ENCODE measurements at regions not wholly inside any gene's neighbourhood (a gene's known extent, or its start where the extent isn't known, plus 50 kb on each side); places are given as distances from the start of the nearest gene placed in this dataset.
A peak's percentile ranks its signal among the peaks of the same experiment; 100 is the strongest.

DNA sequence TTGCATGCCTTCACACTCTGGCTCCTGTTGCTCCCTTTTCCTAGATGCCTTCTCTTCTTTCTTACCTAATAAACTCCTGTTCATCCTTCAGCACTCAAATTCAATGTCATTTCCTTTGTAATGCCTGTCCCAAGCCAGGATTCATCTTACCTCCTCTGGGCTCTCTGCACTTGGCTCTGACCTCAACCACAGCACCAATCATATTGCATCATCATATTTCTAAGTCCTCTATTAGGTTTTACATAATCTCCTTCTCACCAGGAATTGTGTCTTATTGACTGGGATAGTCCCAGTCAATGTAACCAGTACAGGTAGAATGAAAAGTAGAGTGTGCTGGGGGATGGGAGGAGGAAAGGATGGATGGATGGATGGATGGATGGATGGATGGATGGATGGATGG is 187.1 kb downstream of the NRP2 start:
- Histone ChIP-seq H2BK15ac (ENCODE audit: low read length) (no peak overlapping the region), H3K4me2 (ENCODE audit: insufficient read depth, low read length, poor library complexity, severe bottlenecking) (no peak overlapping the region), H3K14ac (ENCODE audit: low read length) (no peak overlapping the region), H3K27ac (replicated peaks; ENCODE audit: low read length) (no peak overlapping the region), H3K23ac (ENCODE audit: low read depth, low read length, poor library complexity) (no peak overlapping the region), H2BK120ac (ENCODE audit: low read depth, low read length) (no peak overlapping the region), H3K36me3 (replicated peaks in 1 of 2; ENCODE audit: control insufficient read depth in 2 of 2, insufficient read depth in 2 of 2, low read length in 2 of 2) (no peaks in the 10 kb centered on the region), H4K91ac (ENCODE audit: low read depth, low read length, poor library complexity) (no peak overlapping the region), H3K9ac (ENCODE audit: low read depth, low read length, poor library complexity) (peak overlapping the region; percentile 56), H3K79me1 (ENCODE audit: low read depth, low read length) (no peaks in the 10 kb centered on the region), H3K4ac (ENCODE audit: low read length) (no peak overlapping the region), H4K8ac (ENCODE audit: low read depth, low read length) (no peak overlapping the region), H2BK5ac (ENCODE audit: low read length) (no peak overlapping the region), H3K18ac (ENCODE audit: low read length) (no peak overlapping the region), H3K4me1 (ENCODE audit: control insufficient read depth in 2 of 2, insufficient read depth in 1 of 2, low read depth in 1 of 2, low read length in 2 of 2) (no peaks in the 10 kb centered on the region), H3K4me3 (ENCODE audit: low read length in 2 of 2) (no peak overlapping the region), H3K9me3 (replicated peaks in 1 of 2; ENCODE audit: control insufficient read depth in 2 of 2, insufficient read depth in 1 of 2, low read depth in 1 of 2, low read length in 2 of 2) (no peaks in the 10 kb centered on the region), H3K27me3 (ENCODE audit: control insufficient read depth in 3 of 3, insufficient read depth in 3 of 3, low read depth in 1 of 3, low read length in 3 of 3) (peaks cover 0 to 11% (median 0%) of the 10 kb centered on the region in 3 experiments), H2AFZ (ENCODE audit: low read length) (no peak overlapping the region), H2BK12ac (ENCODE audit: low read length) (no peak overlapping the region), H2AK5ac (ENCODE audit: low read depth, low read length) (no peak overlapping the region)
- no peak for DNase-seq (ENCODE audit: low spot score)

DNA sequence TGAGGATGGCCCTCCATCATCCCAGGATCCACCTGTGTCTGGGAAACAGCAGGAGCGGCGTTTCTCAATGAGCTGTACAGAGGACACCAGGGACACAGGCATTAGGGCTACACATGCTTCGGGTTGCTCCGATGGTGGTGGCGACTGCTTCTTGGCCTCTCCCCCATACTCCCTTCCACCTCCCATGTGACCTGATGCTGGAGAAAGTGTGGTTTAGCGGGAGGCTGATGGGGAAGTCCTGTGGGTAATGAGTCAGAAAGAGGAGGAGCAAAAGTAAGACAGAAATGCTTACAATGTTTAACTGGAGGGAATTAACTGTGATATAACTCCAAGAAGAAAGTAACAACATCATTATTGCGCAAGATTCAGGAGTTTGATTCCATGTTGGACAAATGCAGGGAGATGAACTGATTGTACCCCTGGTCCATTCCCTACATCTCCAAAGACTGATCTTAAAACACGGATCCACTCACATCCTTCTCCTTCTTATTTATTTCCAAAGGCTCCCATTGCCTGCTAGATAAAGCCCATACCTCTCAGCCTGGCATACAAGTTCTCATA is 186.6 kb downstream of the NRP2 start:
- Histone ChIP-seq H3K27me3 (ENCODE audit: control insufficient read depth in 3 of 3, insufficient read depth in 3 of 3, low read depth in 1 of 3, low read length in 3 of 3) (peaks cover 0 to 8% (median 0%) of the 10 kb centered on the region in 3 experiments), H3K4me3 (ENCODE audit: low read length in 2 of 2) (no peak overlapping the region), H4K8ac (ENCODE audit: low read depth, low read length) (no peak overlapping the region), H2BK15ac (ENCODE audit: low read length) (no peak overlapping the region), H2BK12ac (ENCODE audit: low read length) (no peak overlapping the region), H3K4me2 (ENCODE audit: insufficient read depth, low read length, poor library complexity, severe bottlenecking) (no peak overlapping the region), H3K79me1 (ENCODE audit: low read depth, low read length) (no peaks in the 10 kb centered on the region), H3K36me3 (replicated peaks in 1 of 2; ENCODE audit: control insufficient read depth in 2 of 2, insufficient read depth in 2 of 2, low read length in 2 of 2) (no peaks in the 10 kb centered on the region), H3K9ac (ENCODE audit: low read depth, low read length, poor library complexity) (peak overlapping the region; percentile 56), H3K14ac (ENCODE audit: low read length) (no peak overlapping the region), H2BK120ac (ENCODE audit: low read depth, low read length) (no peak overlapping the region), H3K4me1 (ENCODE audit: control insufficient read depth in 2 of 2, insufficient read depth in 1 of 2, low read depth in 1 of 2, low read length in 2 of 2) (no peaks in the 10 kb centered on the region), H3K23ac (ENCODE audit: low read depth, low read length, poor library complexity) (no peak overlapping the region), H2BK5ac (ENCODE audit: low read length) (no peak overlapping the region), H3K4ac (ENCODE audit: low read length) (no peak overlapping the region), H2AK5ac (ENCODE audit: low read depth, low read length) (no peak overlapping the region), H3K27ac (replicated peaks; ENCODE audit: low read length) (no peak overlapping the region), H3K9me3 (replicated peaks in 1 of 2; ENCODE audit: control insufficient read depth in 2 of 2, insufficient read depth in 1 of 2, low read depth in 1 of 2, low read length in 2 of 2) (no peaks in the 10 kb centered on the region), H3K18ac (ENCODE audit: low read length) (no peak overlapping the region), H4K91ac (ENCODE audit: low read depth, low read length, poor library complexity) (no peak overlapping the region), H2AFZ (ENCODE audit: low read length) (no peak overlapping the region)
- DNase-seq (ENCODE audit: low spot score): no peak
- WGBS, 2 donors (ENCODE audit: extremely low coverage in 2 of 2, insufficient read length in 2 of 2, insufficient replicate concordance in 1 of 2): no CpG with 5 or more reads among the region's 8 CpGs

GRCh38 chr2:205868053-205868452 is 185.8 kb downstream of the NRP2 start:
- no peaks in the 10 kb centered on the region for H3K4me1 ChIP-seq (ENCODE audit: control insufficient read depth in 2 of 2, insufficient read depth in 1 of 2, low read depth in 1 of 2, low read length in 2 of 2)
- no peak overlapping the region for H2BK15ac ChIP-seq (ENCODE audit: low read length)
- H2BK120ac ChIP-seq (ENCODE audit: low read depth, low read length): no peak overlapping the region
- no peak overlapping the region for H2BK12ac ChIP-seq (ENCODE audit: low read length)
- no peak overlapping the region for H4K8ac ChIP-seq (ENCODE audit: low read depth, low read length)
- H3K4me3 ChIP-seq (ENCODE audit: low read length in 2 of 2): no peak overlapping the region
- DNase-seq (ENCODE audit: low spot score): no peak
- H2AFZ ChIP-seq (ENCODE audit: low read length): no peak overlapping the region
- H3K18ac ChIP-seq (ENCODE audit: low read length): no peak overlapping the region
- H2AK5ac ChIP-seq (ENCODE audit: low read depth, low read length): no peak overlapping the region
- H2BK5ac ChIP-seq (ENCODE audit: low read length): no peak overlapping the region
- no peak overlapping the region for H3K4ac ChIP-seq (ENCODE audit: low read length)
- WGBS, 2 donors (ENCODE audit: extremely low coverage in 2 of 2, insufficient read length in 2 of 2, insufficient replicate concordance in 1 of 2): no CpG with 5 or more reads among the region's 2 CpGs
- H3K14ac ChIP-seq (ENCODE audit: low read length): no peak overlapping the region
- peaks cover 0 to 7% (median 0%) of the 10 kb centered on the region in 3 experiments for H3K27me3 ChIP-seq (ENCODE audit: control insufficient read depth in 3 of 3, insufficient read depth in 3 of 3, low read depth in 1 of 3, low read length in 3 of 3)
- H4K91ac ChIP-seq (ENCODE audit: low read depth, low read length, poor library complexity): no peak overlapping the region
- no peak overlapping the region for H3K4me2 ChIP-seq (ENCODE audit: insufficient read depth, low read length, poor library complexity, severe bottlenecking)
- no peak overlapping the region for H3K23ac ChIP-seq (ENCODE audit: low read depth, low read length, poor library complexity)
- H3K27ac ChIP-seq (replicated peaks; ENCODE audit: low read length): no peak overlapping the region
- H3K36me3 ChIP-seq (replicated peaks in 1 of 2; ENCODE audit: control insufficient read depth in 2 of 2, insufficient read depth in 2 of 2, low read length in 2 of 2): no peaks in the 10 kb centered on the region
- H3K9me3 ChIP-seq (replicated peaks in 1 of 2; ENCODE audit: control insufficient read depth in 2 of 2, insufficient read depth in 1 of 2, low read depth in 1 of 2, low read length in 2 of 2): no peaks in the 10 kb centered on the region
- no peak overlapping the region for H3K9ac ChIP-seq (ENCODE audit: low read depth, low read length, poor library complexity)
- H3K79me1 ChIP-seq (ENCODE audit: low read depth, low read length): no peaks in the 10 kb centered on the region

DNA sequence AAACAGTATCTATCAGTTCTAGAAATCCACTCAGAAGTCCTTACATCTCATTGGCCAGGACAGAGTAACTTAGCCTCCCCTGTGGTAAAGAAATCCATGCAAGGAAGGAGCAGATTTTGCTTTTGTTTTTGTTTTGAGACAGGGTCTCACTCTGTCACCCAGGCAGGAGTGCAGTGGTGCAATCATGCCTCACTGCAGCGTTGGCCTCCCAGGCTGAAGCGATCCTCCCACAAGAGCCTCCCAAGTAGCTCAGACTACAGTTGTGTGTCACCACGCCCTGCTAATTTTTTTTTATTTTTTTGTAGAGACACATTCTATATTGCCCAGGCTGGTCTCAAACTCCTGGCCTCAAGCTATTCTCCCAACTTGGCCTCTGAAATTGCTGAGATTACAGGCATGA is 185.1 kb downstream of the NRP2 start:
- Histone ChIP-seq H3K9ac (ENCODE audit: low read depth, low read length, poor library complexity) (no peak overlapping the region), H4K8ac (ENCODE audit: low read depth, low read length) (no peak overlapping the region), H2AK5ac (ENCODE audit: low read depth, low read length) (no peak overlapping the region), H4K91ac (ENCODE audit: low read depth, low read length, poor library complexity) (no peak overlapping the region), H3K23ac (ENCODE audit: low read depth, low read length, poor library complexity) (no peak overlapping the region), H3K36me3 (replicated peaks in 1 of 2; ENCODE audit: control insufficient read depth in 2 of 2, insufficient read depth in 2 of 2, low read length in 2 of 2) (no peaks in the 10 kb centered on the region), H3K27me3 (ENCODE audit: control insufficient read depth in 3 of 3, insufficient read depth in 3 of 3, low read depth in 1 of 3, low read length in 3 of 3) (peaks cover 0 to 5% (median 0%) of the 10 kb centered on the region in 3 experiments), H3K27ac (replicated peaks; ENCODE audit: low read length) (no peak overlapping the region), H3K4me1 (ENCODE audit: control insufficient read depth in 2 of 2, insufficient read depth in 1 of 2, low read depth in 1 of 2, low read length in 2 of 2) (no peaks in the 10 kb centered on the region), H2BK12ac (ENCODE audit: low read length) (no peak overlapping the region), H2BK15ac (ENCODE audit: low read length) (no peak overlapping the region), H3K14ac (ENCODE audit: low read length) (no peak overlapping the region), H2BK5ac (ENCODE audit: low read length) (no peak overlapping the region), H3K4ac (ENCODE audit: low read length) (no peak overlapping the region), H3K9me3 (replicated peaks in 1 of 2; ENCODE audit: control insufficient read depth in 2 of 2, insufficient read depth in 1 of 2, low read depth in 1 of 2, low read length in 2 of 2) (no peaks in the 10 kb centered on the region), H3K4me3 (ENCODE audit: low read length in 2 of 2) (no peak overlapping the region), H3K4me2 (ENCODE audit: insufficient read depth, low read length, poor library complexity, severe bottlenecking) (no peak overlapping the region), H3K18ac (ENCODE audit: low read length) (no peak overlapping the region), H2BK120ac (ENCODE audit: low read depth, low read length) (no peak overlapping the region), H2AFZ (ENCODE audit: low read length) (no peak overlapping the region), H3K79me1 (ENCODE audit: low read depth, low read length) (no peaks in the 10 kb centered on the region)
- no peak for DNase-seq (ENCODE audit: low spot score)
- no CpG with 5 or more reads among the region's 3 CpGs for WGBS, 2 donors (ENCODE audit: extremely low coverage in 2 of 2, insufficient read length in 2 of 2, insufficient replicate concordance in 1 of 2)

Measured in neuronal stem cell (in vitro differentiated cells).